Body of pancreas (tissue), 4 donors: ENCODE measurements at regions not wholly inside any gene's neighbourhood (a gene's known extent, or its start where the extent isn't known, plus 50 kb on each side); places are given as distances from the start of the nearest gene placed in this dataset.

Source experiments
- CTCF ChIP-seq, 7 experiments: fragments of 450-650 bp in 4 of 7; fragments of 200-600 bp in 3 of 7; sonication (generic) in 3 of 7; IDR thresholded peaks; one replicate each; pipeline ENCODE4 v1.5.1; 2016 to 2019; ENCODE audit warnings: antibody characterized with exemption in 7 of 7
- POLR2A ChIP-seq, 3 donors: fragments of 450-650 bp; IDR thresholded peaks; one replicate each; pipeline ENCODE4 v1.6.1; 2016; ENCODE audit warnings: antibody characterized with exemption in 3 of 3, mild to moderate bottlenecking in 2 of 3

- TF ChIP-seq CTCF (IDR thresholded peaks at IDR 0.05) = no peak
- TF ChIP-seq POLR2A (IDR thresholded peaks at IDR 0.05) = no peak
These were observed 347.8 kb downstream of the MN1 start for GRCh38 chr22:27453725-27454124.
